GM21390 (cell line): ENCODE measurements at regions not wholly inside any gene's neighbourhood (a gene's known extent, or its start where the extent isn't known, plus 50 kb on each side); places are given as distances from the start of the nearest gene placed in this dataset.

ENCODE experiments used
- ATAC-seq: cut with Tn5 transposase; IDR thresholded peaks from one replicate; pipeline ENCODE4 v1.9.1; 2021; ENCODE audit not compliant: unreplicated experiment

DNA sequence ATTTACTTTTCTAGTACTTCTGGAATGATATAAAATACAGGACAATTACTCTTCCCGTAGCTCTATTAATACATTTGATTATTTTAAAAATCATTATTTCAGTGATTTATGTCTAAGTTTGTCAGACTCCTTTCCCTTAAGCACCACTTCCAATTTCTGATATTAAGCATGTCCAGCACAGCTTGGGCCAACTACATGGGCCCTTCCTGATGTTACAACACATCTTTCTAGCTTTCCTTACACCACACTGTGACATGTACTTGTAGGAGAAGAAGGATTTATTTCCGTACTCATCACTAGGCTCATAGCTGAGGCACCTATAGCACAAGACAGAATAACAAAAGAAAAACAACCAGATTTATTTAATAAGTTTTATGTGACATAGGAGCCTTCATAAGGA, 134.8 kb upstream of the HNRNPA3 start:
- ATAC-seq = no peak

DNA sequence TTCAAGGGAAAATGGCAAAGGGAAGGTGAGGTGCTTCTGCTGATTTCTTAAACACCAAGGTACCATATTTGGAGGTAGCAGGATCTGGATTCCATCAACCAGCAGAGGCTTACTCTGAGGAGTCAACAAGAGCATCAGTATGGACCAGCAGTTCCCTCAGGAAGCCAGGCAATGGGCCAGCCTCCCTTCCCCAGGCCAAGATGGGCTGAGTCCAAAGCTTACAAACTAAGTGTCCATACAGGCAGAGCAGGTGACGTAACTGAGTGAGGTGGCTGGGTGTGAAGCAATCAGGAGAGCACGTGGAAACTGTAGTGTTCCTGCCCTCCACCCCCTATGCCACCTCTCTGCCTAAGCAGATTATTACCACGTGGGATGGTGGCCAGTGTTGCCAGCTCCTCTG, 134.2 kb upstream of the HNRNPA3 start:
- ATAC-seq = no peak

DNA sequence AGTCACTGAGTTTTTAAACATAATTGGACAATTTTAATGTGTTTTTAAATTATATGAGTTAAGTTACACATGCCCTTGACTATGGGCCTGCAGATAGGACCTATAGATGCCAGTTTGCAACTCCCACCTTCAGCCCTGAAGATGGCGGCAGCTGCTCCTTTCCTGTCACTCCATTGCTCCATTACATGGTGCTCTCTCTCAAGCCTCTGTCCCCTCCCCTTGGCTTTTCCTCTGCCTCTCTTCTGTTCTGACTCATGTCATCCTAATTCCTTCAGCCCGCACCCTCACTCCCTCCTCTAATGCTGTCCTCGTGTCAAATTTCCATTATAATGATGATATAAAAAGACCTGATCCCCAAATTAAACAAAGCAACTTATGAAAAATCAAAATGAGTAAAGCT, 133.7 kb upstream of the HNRNPA3 start:
- ATAC-seq = no peak

DNA sequence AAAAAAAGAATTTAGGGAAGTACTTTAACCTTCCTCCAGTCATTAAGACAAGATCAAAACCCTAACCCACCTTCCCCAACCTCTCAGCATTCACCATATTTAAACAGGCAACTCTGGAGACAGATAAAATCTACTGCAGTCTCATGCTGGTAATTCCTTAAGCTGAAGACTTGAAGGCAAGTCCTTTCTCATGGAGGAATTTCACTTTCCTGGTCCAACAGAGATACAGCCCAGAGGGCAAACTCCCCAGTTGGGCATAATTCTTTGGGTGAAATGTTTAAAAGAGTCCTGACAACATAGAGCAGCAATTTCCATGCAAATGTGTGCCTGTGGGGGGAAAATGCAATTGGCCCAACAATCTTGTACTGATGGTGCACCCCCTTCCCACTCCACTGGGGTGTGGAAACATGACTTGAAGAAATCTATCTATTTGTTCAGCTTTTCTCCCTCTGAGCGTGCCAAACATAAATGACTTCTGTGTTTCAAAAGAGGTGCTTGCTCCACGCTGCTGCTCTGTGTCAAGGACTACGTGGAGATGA, 131.8 kb upstream of the HNRNPA3 start:
- ATAC-seq = no peak

DNA sequence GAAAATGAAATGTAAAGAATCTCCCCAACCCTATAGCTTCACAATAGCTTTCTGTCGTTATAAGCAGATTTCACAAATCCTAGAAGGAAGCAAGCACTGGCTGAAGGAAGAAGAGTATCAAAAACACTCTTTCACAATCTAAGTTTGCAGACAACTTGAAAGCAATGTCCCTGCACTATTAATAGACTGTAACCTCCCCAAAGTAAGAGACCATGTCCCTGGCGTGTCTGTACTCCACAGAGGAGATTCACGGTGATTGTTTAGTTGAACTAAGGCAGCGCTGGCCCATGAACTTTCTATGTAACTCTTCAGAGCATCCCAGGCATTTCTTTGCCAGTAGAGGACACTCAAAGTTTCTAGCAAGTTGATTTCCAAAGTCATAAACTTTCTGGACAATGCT, 128.0 kb upstream of the HNRNPA3 start:
- no peak for ATAC-seq

DNA sequence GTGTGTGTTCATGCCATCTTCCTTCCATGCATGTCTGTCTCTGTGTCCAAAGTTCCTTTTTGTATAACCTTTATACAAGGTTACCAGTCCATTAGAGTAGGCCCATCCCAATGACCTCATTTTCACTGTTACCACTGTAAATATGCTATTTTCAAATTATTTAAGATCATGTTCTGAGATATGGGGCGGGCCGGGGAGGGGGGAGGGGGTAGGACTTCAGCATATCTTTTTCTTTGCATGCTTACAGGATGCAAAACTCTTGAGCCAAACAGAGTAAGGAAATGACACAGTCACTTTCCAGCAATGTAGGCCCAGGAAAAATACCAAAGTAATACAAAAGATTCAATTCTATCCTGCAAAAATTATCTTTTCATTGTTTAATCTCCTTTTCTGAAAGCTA, 124.1 kb upstream of the HNRNPA3 start:
- no peak for ATAC-seq

DNA sequence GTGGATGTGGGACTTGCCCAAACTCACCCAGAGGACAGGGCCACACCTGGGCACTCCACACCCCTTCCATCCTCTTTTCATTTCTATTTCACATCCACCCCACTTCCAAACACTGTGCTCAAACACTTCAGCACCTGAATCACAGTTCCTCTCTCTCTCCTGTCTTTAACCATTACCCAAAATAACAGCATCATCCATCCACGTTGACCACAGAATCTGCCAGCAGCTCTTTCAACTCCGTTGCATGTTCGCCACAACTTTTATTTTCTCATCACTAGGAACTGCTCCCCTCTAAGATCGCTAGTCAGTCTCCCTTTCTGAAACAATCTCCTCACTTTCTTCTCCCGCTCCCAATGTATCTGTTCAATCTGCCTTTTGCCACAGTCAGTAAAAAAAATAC, 121.6 kb upstream of the HNRNPA3 start:
- ATAC-seq = no peak

DNA sequence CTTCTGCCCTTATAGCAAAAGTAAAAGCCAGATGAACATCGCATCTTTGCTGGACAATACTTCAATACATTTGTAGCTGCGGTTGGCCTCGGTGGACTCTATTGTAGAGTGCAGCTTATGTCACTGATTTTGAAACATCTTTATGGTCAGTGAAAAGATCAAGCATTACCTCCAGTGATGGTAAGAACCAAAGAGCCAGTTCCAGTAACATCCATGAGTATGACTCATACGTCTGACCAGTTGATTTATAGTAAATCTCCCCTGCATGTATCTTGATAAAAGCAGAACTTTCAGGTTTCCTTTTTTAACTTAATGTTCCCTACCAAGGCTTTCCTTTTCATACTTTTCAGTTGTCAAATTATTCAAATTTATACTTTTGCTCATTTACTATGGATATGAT, 119.2 kb upstream of the HNRNPA3 start:
- ATAC-seq = no peak

DNA sequence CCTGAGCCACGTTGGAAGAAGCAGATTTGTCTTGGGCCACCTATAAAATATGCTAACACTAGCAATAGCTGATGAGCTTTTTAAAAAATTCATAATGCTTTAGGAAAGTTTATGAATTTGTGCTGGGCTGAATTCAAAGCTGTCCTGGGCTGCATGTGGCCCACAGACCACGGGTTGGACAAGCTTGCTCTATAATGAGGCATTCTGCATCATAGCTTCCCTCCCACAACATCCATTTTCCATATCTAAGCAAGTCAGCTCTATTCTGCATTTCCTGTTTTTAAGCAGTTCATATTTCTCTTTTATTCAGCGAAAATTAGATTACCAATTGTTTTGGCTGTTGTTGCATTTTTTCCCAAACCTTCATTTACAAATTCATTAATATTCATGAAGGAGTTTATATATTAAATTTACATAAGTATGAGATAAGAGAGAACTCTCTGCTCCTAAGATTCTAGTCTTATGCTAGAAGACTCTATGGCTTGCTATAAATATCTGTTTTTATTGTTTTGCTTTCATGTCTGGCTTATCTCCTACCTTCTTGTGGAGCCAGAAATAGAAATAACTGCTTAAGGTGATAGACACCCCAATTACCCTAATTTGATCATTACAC, 114.5 kb upstream of the HNRNPA3 start:
- ATAC-seq = no peak

DNA sequence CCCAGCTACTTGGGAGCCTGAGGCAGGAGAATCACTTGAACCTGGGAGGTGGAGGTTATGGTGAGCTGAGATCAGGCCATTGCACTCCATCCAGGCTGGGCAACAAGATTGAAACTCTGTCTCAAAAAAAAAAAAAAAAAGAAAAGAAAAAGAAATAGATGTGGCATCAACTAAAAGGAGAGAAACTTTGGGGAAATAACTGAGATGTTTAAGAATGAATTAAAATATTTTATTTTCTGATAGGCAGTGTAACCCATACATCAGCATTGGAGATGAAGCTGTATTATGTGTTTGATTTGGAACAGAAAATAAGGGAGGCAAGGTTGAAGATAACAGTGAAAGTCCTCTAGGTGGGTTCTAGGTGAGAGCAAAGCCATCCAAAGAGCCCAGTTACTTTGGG, 110.7 kb upstream of the HNRNPA3 start:
- ATAC-seq = no peak

DNA sequence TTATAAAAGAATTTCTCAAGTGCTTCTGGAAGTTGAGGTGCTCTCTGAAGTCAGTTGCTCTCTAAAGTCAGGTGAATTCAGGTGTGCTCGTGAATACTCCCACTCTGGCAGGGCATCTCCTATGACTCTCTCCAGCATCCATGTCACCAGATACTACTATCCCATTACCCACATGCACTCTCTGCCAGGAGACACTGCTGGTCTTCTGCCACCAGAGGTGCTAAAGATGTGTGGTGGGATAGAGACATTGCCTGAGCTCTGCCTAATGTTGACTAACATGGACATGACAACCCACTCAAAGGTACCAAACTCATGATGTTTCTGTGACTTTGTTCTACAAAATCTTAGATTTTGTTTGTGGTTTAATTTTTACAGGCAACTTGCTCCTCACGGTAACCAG, 106.4 kb upstream of the HNRNPA3 start:
- no peak for ATAC-seq

DNA sequence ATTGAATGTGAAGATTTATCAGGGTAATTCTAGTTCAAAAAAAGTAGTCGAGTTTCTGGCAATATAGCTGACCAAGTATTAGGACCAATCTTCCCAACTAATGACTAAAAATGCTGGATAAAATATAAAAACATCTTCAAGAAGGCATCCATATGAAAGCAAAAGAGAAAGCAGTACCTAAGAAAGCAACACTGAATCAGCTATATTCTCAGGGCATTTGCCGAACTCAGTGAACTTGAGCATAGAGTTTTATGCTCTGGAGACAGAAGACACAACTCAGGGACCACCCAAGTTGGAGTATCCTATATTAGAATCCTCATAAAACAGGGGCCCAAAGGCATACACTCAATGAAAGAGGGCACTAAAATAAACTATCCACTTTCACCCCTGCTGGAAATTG, 103.7 kb upstream of the HNRNPA3 start:
- no peak for ATAC-seq

DNA sequence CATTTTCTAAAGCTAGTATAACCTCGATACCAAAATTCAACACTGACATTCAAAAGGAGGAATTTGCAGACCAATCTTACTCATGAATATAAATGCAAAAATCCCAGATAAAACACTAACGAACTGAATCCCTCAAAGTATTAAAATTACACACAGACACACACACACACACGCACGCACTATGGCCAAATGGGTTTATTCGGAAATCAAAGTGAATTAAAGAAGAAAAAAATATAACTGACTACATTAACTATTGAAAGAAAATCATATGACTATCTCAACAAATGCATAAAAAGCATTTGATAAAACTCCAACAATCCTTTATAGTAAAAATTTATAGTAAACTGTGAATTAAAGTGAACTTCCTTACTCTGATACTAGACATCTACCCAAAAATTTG, 97.9 kb upstream of the HNRNPA3 start:
- ATAC-seq = no peak

DNA sequence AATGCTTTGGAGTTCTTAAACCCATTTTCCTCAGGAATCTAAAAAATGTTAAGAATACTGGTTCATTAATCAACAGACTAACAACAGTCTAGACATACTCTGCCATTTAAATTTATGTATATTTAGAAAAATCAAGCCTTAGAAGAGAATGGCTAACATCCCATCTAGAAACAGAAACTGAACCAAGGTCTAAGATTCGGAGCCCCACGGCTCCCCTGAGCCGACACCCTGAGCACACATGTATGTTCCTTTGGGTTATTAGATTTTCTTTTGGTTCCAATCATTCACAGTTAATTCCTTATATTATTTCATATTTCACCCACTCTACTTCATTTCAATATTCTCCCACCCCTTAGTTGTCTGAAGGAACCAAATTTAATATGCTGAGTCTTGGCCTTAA, 94.8 kb upstream of the HNRNPA3 start:
- no peak for ATAC-seq

DNA sequence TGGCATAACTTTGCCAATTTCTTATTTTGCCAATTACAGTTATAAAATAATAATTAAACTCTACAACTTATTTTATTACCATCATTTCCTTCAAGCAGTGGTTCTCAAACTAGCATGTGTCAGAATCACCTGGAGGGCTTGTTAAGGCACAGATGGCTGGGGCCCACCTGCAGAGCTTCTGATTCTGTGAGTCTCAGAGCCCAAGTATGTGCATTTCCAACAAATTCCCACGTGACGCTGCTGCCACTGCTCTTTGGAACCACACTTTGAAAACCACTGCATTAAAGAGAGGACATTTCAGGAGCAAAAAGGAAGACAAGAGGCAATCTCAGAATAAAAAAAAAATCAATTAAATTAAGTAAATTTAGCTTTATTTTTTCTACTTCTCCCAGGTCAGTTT, 94.0 kb upstream of the HNRNPA3 start:
- no peak for ATAC-seq

DNA sequence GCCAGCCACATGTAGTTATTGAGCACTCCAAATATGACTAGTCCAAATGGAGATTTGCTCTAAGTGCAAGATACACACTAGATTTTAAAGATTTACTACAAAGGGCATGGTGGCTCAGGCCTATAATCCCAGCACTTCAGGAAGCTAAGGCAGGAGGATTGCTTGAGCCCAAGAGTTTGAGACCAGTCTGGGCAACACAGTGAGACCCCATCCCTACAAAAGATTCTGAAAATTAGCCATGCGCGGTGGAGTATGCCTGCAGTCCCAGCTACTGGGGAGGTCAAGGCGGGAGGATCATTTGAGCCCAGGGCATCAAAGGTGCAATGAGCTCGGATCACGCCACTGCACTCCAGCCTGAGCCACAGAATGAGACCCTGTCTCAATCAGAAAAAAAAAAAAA, 93.5 kb upstream of the HNRNPA3 start:
- ATAC-seq = no peak

DNA sequence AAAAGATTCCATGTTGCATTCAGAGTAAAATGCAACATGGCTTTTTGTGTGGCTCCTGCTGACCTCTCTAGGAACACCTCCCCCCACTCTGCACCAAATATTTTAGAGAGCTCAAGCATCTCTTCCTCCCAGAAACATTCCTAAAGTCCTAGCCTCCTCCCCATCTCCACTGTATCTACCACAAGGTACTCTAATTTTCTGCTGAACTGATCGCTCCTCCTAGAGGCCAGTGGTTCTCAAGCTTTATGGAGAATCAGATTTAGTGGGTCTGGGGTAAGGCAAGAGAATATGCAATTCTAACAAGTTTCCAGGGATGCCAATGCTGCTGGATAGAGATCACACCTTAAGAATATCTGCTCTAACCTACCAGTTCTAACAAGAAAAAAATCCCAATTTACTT, 89.5 kb upstream of the HNRNPA3 start:
- ATAC-seq = no peak

DNA sequence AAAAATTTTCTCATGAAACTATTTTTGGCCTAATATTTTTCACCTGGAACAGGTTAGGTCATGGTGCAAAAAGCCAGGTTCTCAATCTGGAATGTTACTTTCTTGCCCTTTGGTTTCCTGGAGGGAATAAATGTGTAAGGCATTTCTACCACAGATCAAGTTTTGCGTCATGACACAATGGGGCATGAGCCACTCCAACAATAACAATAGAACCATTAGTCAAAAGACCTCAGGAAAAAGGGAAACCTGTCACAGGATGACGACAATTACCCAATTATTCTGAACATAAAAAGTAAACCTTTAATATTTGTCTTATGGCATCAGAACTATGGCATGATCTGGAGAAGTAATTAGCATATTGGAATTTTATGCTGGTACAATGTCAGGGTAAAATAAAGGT, 88.2 kb upstream of the HNRNPA3 start:
- ATAC-seq = no peak

DNA sequence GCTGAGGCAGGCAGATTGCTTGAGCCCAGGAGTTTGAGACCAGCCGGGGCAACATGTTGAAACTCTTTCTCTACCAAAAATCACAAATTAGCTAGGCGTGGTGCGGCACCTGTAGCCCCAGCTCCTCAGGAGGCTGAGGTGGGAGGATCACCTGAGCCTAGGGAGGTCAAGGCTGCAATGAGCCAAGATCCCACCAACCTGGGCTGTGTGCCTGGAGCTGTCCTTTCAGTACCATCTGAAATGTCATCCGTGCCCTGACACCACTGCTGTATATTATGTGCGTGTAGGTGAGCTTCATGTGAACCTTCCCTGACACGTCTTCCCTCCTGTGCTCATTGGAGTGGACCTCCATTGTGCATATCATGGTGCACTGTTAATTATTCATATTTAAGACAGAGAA, 84.8 kb upstream of the HNRNPA3 start:
- ATAC-seq = no peak

DNA sequence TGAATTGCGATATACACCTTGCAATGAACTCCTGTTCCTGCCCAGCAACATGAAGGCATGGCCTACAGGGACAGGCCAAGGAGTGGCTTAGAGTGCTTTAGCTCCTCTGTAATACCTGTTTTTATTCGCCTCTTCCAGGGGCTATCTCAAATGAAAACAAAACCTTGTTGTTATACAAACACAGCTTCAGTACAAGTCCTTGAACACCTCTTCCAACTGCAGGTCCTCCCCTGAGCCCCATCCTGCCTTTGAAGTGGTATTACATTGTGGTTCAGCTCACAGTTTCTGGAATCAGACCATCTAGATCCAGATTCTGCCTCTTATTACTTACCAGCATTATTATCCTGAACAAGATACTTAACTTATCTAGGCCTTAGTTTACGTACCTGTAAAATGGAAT, 83.0 kb upstream of the HNRNPA3 start:
- no peak for ATAC-seq

DNA sequence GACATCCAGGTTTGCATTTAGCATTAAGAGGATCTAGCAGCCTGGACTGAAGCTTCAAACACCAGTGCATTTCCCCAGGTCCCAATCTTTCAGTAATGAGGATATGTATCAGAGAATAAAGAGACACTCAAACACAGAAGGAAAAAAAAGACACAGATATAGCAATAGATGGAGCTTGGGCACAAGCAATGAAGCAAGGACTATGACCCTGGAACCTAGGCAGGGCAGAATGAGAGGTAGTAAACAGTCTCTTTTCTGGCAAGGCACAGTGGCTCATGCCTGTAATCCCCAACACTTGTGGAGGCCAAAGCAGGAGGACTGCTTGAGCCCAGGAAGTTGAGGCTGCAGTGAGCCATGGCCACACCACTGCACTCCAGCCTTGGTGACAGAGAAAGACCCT, 80.7 kb upstream of the HNRNPA3 start:
- no peak for ATAC-seq

DNA sequence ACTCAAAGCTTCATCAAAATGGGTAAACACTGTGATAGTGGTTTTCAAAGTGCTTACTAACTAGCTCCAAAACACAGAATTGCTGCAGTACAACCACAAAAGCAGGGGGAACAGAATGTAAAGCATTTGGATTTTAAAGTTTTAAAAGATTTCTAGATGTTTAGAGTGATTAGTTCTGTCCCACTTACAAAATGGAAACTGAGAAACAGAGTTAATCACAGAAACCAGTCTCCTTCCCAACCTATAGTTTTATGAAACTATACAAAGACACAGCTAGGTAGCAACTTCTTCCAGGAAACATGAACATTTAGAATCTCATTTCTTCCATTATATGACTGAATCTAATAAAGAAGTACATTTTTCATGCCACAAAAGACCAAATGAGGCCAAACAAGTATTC, 73.8 kb upstream of the HNRNPA3 start:
- no peak for ATAC-seq

DNA sequence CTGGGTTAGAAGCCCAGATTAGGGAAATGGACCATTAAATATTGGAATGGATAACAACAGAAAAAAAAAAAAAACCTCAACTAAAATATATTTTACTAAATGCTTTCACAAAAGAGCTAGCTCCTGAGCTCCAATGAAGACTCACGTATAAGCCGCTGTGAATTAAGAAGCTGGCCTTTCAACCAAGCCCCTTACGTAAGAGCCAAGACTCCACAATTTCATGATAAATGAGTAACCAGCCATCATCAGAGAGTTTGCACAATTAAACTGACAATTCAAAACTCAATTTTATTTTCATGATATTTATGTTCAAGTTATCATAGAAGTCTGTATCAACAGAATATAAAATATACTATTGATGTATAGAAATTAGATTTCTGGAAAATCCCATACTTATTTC, 70.7 kb upstream of the HNRNPA3 start:
- ATAC-seq = no peak

DNA sequence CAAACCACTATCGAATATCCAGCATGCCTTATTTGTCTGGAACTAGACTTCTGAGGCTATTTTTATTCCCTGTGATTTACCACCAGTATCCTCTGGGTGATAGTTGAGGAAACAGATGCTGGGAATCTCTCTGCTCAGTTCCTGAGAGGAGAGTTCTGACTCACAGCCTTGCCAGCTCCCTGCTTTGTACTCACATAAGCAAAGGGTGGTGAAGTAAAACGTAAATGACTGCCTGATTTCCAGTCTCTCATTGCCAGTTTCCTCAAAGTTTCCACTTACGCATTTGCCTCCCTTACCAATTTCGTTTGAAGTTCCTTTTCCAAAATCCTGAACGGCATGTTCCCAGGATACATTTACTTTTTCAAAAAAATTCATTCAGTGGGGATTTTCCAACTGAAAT, 69.2 kb upstream of the HNRNPA3 start:
- ATAC-seq = no peak
